Activated naive CD4-positive, alpha-beta T cell treated with anti-CD3 and anti-CD28 coated beads, Interleukin-2, amount 50 U/mL, for 24 hours (primary cell): ENCODE measurements at regions not wholly inside any gene's neighbourhood (a gene's known extent, or its start where the extent isn't known, plus 50 kb on each side); places are given as distances from the start of the nearest gene placed in this dataset.

Experiments
- H3K27ac Mint-ChIP-seq: one replicate; pipeline ENCODE4 v1.8.0; 2021; ENCODE audit warnings: mild to moderate bottlenecking, mixed read lengths
- H3K27me3 Mint-ChIP-seq: one replicate; pipeline ENCODE4 v1.8.0; 2021; ENCODE audit warnings: mixed read lengths
- H3K36me3 Mint-ChIP-seq: one replicate; pipeline ENCODE4 v1.8.0; 2021; ENCODE audit warnings: mixed read lengths
- H3K4me1 Mint-ChIP-seq: one replicate; pipeline ENCODE4 v1.8.0; 2021; ENCODE audit warnings: mixed read lengths
- H3K4me3 Mint-ChIP-seq: one replicate; pipeline ENCODE4 v1.8.0; 2021; ENCODE audit warnings: mild to moderate bottlenecking, mixed read lengths
- H3K9me3 Mint-ChIP-seq: one replicate; pipeline ENCODE4 v1.8.0; 2021; ENCODE audit warnings: mixed read lengths

DNA sequence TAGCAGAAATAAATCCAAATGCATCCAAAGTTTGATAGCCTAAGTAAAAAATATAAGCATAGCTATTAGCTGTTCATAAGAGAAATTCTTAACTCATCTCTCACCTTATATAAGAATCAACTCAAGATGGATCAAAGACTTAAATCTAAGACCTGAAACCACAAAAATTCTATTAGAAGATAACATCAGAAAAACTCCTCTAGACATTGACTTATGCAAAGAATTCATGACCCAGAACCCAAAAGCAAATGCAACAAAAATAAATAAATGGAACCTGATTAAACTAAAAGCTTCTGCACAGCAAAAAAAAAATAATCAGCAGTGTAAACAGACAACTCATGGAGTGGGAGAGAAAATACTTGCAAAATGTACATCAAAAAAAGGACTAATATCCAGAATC lies 184.3 kb downstream of the TFAP2A start:
- H3K4me1 Mint-ChIP-seq: no peaks in the 10 kb centered on the region
- H3K36me3 Mint-ChIP-seq: no peaks in the 10 kb centered on the region
- no peak overlapping the region for H3K27ac Mint-ChIP-seq
- H3K4me3 Mint-ChIP-seq: no peak overlapping the region
- no peaks in the 10 kb centered on the region for H3K27me3 Mint-ChIP-seq
- peaks cover 14% of the 10 kb centered on the region for H3K9me3 Mint-ChIP-seq

- Mint-ChIP-seq H3K36me3 (no peaks in the 10 kb centered on the region), H3K9me3 (peaks cover 11% of the 10 kb centered on the region), H3K4me1 (no peaks in the 10 kb centered on the region), H3K4me3 (no peak overlapping the region), H3K27ac (no peak overlapping the region), H3K27me3 (peaks cover 3% of the 10 kb centered on the region)
These were observed 191.0 kb downstream of the TFAP2A start for GRCh38 chr6:10223841-10224240.

DNA sequence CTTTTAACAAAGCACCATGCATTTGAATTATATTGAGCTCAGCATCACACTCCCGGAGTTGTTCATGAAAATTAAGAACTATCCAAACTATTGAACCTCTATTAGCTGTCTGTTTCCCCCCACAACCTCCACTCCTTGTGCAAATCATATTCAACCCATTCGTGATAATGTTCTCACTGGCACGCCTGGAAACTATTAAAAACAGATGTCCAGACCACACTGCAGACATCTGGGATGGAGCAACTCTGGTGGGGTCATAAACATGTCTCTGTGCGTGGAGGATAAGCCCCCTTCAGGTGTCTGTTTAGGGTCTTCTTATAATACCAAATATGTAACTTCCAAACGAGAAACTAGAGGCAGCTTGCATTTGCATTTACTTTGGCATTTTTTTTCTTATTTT lies 193.7 kb downstream of the TFAP2A start:
- Mint-ChIP-seq H3K4me1 (no peaks in the 10 kb centered on the region), H3K27me3 (peaks cover 3% of the 10 kb centered on the region), H3K9me3 (peaks cover 7% of the 10 kb centered on the region), H3K4me3 (no peak overlapping the region), H3K27ac (no peak overlapping the region), H3K36me3 (no peaks in the 10 kb centered on the region)

GRCh38 chr6:10219510-10219909 lies 195.4 kb downstream of the TFAP2A start:
- Mint-ChIP-seq H3K4me3 (no peak overlapping the region), H3K27ac (no peak overlapping the region), H3K27me3 (peaks cover 3% of the 10 kb centered on the region), H3K9me3 (no peaks in the 10 kb centered on the region), H3K36me3 (no peaks in the 10 kb centered on the region), H3K4me1 (no peaks in the 10 kb centered on the region)

- no peaks in the 10 kb centered on the region for H3K36me3 Mint-ChIP-seq
- H3K27ac Mint-ChIP-seq: no peak overlapping the region
- H3K4me1 Mint-ChIP-seq: no peaks in the 10 kb centered on the region
- peaks cover 4% of the 10 kb centered on the region for H3K9me3 Mint-ChIP-seq
- no peak overlapping the region for H3K4me3 Mint-ChIP-seq
- no peaks in the 10 kb centered on the region for H3K27me3 Mint-ChIP-seq
These were observed 197.8 kb downstream of the TFAP2A start for GRCh38 chr6:10217111-10217510.

DNA sequence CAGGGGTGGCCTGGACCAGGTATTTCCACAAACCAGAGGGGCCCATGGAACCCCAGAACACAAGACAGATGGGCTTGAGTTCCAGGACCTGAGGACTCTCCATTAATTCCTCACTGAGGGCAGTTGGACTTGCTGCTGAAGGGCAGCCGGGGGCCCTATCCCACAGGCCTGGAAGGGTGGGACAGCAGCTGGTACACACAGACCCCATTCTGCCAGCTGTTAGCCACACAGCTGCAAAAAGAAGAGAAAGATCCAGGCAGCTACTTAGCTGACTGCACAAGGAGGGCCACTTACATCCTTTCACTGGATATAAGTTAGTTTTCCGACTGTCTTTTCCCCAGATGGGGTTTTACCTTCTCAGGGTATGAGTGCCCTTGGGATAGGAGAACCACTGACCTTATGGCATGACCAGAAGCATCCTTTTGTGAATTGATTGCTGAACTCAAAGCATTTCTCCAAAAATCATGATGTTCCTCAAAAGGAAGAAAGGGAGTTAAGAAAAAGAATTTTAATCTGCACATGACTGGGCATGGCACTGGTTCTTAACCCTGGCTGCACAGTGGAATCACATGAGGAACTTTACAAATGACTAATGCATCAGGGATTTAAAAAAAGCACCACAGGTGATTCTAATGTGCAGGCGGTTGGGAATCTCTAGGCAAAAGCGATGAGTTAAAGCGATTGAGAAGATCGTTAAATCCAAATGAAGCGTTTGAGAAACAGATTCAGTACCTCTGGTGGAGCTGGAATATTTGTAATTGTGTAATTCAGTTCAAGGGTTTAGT lies 199.4 kb downstream of the TFAP2A start:
- H3K27ac Mint-ChIP-seq: no peak overlapping the region
- H3K4me3 Mint-ChIP-seq: no peak overlapping the region
- H3K9me3 Mint-ChIP-seq: peaks cover 4% of the 10 kb centered on the region
- no peaks in the 10 kb centered on the region for H3K36me3 Mint-ChIP-seq
- H3K27me3 Mint-ChIP-seq: no peaks in the 10 kb centered on the region
- no peaks in the 10 kb centered on the region for H3K4me1 Mint-ChIP-seq

DNA sequence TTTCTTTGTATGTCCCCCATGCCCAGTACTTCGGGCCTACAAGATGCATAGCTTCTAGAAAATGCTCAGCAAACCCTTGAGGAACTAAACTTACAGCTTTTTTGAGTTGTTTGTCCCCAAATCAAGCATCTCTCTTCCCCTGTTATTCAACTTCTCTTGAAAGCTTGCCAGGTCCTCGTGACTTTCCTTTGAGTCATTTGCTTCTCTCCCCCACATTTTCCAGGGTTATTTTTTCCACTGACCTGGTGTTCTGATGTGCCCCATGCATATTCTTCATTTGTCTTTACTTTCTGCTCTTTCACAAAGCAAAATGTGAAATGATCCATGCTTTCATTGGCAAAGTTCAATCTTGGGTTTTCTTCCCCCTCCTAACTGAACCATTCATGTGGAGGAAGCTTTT lies 204.8 kb downstream of the TFAP2A start:
- H3K4me3 Mint-ChIP-seq: no peak overlapping the region
- H3K4me1 Mint-ChIP-seq: no peaks in the 10 kb centered on the region
- peaks cover 4% of the 10 kb centered on the region for H3K9me3 Mint-ChIP-seq
- no peak overlapping the region for H3K27ac Mint-ChIP-seq
- H3K27me3 Mint-ChIP-seq: no peaks in the 10 kb centered on the region
- H3K36me3 Mint-ChIP-seq: no peaks in the 10 kb centered on the region

- Mint-ChIP-seq H3K36me3 (no peaks in the 10 kb centered on the region), H3K27ac (no peak overlapping the region), H3K27me3 (no peaks in the 10 kb centered on the region), H3K4me1 (no peaks in the 10 kb centered on the region), H3K4me3 (no peak overlapping the region), H3K9me3 (no peaks in the 10 kb centered on the region)
These were observed 209.0 kb downstream of the TFAP2A start for GRCh38 chr6:10205892-10206291.

DNA sequence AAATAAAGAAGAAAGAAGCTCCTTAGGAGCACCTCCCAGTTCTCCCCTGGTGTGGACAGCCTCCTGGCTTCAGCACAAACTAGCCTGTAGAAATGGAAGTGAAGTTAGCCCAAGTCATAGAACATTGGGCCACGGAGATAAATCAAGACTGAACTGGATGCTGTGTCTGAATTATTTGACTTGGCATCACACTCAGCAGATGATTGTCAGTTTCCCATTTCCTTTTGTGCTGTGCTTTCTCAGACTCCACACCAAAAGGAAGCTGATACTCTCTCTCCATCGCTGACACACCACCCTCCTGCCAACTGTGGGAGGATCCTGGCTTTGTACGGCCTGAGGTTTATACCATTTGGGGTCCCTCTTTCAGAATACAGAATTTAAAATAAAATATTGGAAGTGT lies 209.8 kb downstream of the TFAP2A start:
- peaks cover 4% of the 10 kb centered on the region for H3K9me3 Mint-ChIP-seq
- H3K4me3 Mint-ChIP-seq: no peak overlapping the region
- H3K36me3 Mint-ChIP-seq: peaks cover 2% of the 10 kb centered on the region
- H3K27me3 Mint-ChIP-seq: peaks cover 1% of the 10 kb centered on the region
- no peaks in the 10 kb centered on the region for H3K4me1 Mint-ChIP-seq
- H3K27ac Mint-ChIP-seq: no peak overlapping the region

DNA sequence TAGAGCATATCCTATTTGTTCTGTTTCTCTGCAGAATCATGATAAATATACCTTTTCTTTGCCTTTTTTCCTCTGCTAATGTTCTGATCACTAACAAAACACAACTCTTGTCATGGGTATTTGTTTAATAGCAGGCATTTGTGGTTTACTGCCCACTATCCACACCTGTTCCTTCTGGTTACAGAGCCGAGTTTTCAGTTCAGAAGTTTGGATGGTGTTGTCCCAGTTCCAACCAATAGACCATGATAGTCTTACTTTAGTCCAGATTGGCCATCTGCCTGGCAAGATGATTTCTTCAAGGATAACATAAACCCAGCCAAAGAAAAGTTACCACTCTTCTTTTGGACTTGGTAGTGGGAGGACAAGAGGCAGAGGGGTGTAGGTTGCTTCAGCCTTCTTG lies 211.2 kb downstream of the TFAP2A start:
- Mint-ChIP-seq H3K36me3 (peaks cover 2% of the 10 kb centered on the region), H3K4me3 (no peak overlapping the region), H3K27ac (no peak overlapping the region), H3K27me3 (peaks cover 1% of the 10 kb centered on the region), H3K9me3 (peaks cover 4% of the 10 kb centered on the region), H3K4me1 (no peaks in the 10 kb centered on the region)

DNA sequence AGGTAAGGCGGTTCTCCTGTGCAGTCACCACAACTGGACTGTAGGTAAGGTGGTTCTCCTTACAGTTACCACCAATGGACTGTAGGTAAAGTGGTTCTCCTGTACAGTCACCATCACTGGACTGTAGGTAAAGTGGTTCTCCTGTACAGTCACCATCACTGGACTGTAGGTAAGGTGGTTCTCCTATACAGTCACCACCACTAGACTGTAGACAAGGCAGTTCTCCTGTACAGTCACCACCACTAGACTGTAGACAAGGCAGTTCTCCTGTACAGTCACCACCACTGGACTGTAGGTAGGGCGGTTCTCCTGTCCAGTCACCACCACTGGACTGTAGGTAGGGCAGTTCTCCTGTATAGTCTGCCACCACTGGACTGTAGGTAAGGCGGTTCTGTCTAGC lies 212.3 kb downstream of the TFAP2A start:
- Mint-ChIP-seq H3K27me3 (peaks cover 1% of the 10 kb centered on the region), H3K4me1 (no peaks in the 10 kb centered on the region), H3K27ac (no peak overlapping the region), H3K36me3 (peaks cover 2% of the 10 kb centered on the region), H3K4me3 (no peak overlapping the region), H3K9me3 (peaks cover 9% of the 10 kb centered on the region)

DNA sequence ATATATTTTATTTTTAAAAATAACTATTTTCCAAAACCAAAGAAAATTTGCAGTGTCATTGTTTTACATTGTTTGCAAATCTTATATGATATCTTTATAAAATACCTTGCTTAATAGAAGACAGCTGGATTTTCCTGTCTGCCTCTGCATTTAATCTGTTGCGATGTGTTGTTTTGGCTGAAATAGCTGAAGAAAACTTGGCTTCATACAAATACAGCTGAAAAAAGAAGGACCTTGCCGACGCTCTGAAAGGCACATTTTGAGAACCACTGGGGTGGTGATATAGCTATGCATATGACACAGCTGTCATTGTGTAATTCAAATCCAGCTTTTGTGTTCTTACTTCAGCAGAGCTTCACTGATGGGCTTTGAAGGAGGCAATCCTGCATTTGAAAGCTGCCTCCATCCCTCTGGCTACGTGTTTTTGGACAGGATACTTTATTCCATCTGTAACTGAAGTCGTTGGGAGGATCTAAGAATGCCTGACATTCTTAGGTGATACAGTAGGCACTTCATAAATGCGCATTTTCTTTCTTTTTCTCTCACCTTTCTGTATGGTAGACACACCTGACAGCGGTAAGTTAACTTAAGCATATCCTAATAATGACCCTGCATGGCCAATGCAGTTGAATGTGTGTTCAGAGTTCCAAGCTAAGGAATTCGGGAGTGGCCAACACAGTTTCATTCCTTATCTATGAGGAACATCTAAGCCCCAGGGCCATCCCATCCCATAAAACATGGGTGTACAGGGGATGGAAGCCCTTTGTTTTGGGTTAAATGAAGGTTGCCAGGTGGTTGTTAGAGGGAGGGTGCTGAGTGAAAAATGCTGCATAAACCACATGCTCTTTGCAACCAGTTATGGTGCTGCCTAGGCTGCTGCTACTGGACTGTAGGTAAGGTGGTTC lies 213.0 kb downstream of the TFAP2A start:
- peaks cover 1% of the 10 kb centered on the region for H3K27me3 Mint-ChIP-seq
- H3K27ac Mint-ChIP-seq: no peak overlapping the region
- no peaks in the 10 kb centered on the region for H3K4me1 Mint-ChIP-seq
- H3K36me3 Mint-ChIP-seq: peaks cover 2% of the 10 kb centered on the region
- H3K4me3 Mint-ChIP-seq: no peak overlapping the region
- H3K9me3 Mint-ChIP-seq: peaks cover 10% of the 10 kb centered on the region

DNA sequence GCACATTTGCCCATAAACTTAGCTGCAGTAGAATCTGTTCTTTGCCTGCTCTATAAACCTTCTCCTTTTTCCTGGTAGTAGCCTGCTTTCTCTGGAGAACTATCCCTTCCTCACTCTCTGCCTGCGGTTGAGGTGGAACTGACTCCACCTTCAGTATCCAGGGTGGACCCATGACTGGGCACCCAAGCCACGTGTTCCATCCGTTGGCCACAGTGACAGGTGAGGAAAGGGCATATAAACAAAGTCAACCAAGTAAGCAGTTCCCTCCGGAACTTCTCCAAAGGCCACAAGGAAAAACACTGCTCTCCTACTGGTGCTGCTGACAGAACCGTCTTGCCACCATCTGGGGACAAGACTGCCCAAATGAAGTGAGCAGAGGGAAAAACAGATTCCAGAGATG lies 218.8 kb downstream of the TFAP2A start:
- Mint-ChIP-seq H3K36me3 (peaks cover 2% of the 10 kb centered on the region), H3K9me3 (peaks cover 10% of the 10 kb centered on the region), H3K4me1 (no peaks in the 10 kb centered on the region), H3K4me3 (no peak overlapping the region), H3K27me3 (peaks cover 1% of the 10 kb centered on the region), H3K27ac (no peak overlapping the region)

- H3K36me3 Mint-ChIP-seq: no peaks in the 10 kb centered on the region
- H3K9me3 Mint-ChIP-seq: peaks cover 5% of the 10 kb centered on the region
- H3K4me1 Mint-ChIP-seq: no peaks in the 10 kb centered on the region
- H3K27me3 Mint-ChIP-seq: no peaks in the 10 kb centered on the region
- H3K27ac Mint-ChIP-seq: no peak overlapping the region
- no peak overlapping the region for H3K4me3 Mint-ChIP-seq
These were observed 219.8 kb downstream of the TFAP2A start for GRCh38 chr6:10194816-10195672.

DNA sequence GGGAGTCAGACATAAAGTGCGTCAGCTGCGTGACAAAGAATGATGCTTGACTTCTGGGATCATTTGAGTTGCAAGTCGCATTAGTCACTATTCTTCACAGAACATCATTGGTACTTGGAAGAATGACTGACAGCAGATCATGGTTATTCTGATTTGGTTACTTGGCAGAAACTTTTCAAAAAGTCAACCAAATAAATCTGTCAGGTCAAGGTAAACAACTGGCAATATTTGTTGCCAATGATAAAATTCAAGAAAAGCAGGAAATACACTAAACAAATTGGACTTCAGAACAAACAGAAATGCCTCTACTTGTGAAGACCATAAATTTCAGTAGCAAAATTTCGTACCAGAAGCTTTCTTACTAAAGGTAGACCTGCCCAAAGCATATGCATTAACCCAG lies 221.6 kb downstream of the TFAP2A start:
- Mint-ChIP-seq H3K27ac (no peak overlapping the region), H3K9me3 (peaks cover 5% of the 10 kb centered on the region), H3K27me3 (no peaks in the 10 kb centered on the region), H3K36me3 (no peaks in the 10 kb centered on the region), H3K4me1 (no peaks in the 10 kb centered on the region), H3K4me3 (no peak overlapping the region)
